Breast epithelium (tissue), 4 donors: ENCODE measurements at regions not wholly inside any gene's neighbourhood (a gene's known extent, or its start where the extent isn't known, plus 50 kb on each side); places are given as distances from the start of the nearest gene placed in this dataset.

ENCODE experiments used
- DNase-seq, 2 donors: peaks; one replicate each; pipeline ENCODE4 v3.0.0-alpha.2; 2019; ENCODE audit warnings: low spot score in 2 of 2
- H3K27ac ChIP-seq, 2 donors: fragments of 200-600 bp; sonication (generic) in 1 of 2; one replicate each; pipeline ENCODE4 v1.5.1; 2016 to 2019; ENCODE audit warnings: mild to moderate bottlenecking in 1 of 2
- H3K27me3 ChIP-seq, 2 donors: fragments of 200-600 bp; sonication (generic) in 1 of 2; one replicate each; pipeline versions ENCODE4 v1.5.1 to v1.6.0; 2017 to 2019; ENCODE audit warnings: control low read depth in 1 of 2, mild to moderate bottlenecking in 1 of 2
- H3K36me3 ChIP-seq: fragments of 200-600 bp; one replicate; pipeline ENCODE4 v1.5.1; 2019
- H3K4me1 ChIP-seq, 2 donors: fragments of 200-600 bp; sonication (generic); one replicate each; pipeline ENCODE4 v1.5.1; 2016 to 2019; ENCODE audit warnings: control low read depth in 1 of 2
- H3K4me3 ChIP-seq, 3 donors: fragments of 200-600 bp; sonication (generic); 1 replicate in 2 of 3; 2 replicates in 1 of 3; pipeline ENCODE4 v1.5.1; 2016 to 2019; ENCODE audit warnings: mild to moderate bottlenecking in 3 of 3, moderate library complexity in 2 of 3
- H3K9me3 ChIP-seq, 2 donors: fragments of 200-600 bp; sonication (generic) in 1 of 2; one replicate each; pipeline ENCODE4 v1.5.1; 2016 to 2019; ENCODE audit warnings: control low read depth in 1 of 2
- CTCF ChIP-seq, 3 donors: fragments of 450-650 bp; IDR thresholded peaks; one replicate each; pipeline ENCODE4 v1.5.1; 2016 to 2017; ENCODE audit warnings: antibody characterized with exemption in 3 of 3, mild to moderate bottlenecking in 3 of 3, moderate library complexity in 3 of 3
- POLR2A ChIP-seq: fragments of 450-650 bp; IDR thresholded peaks from one replicate; pipeline ENCODE4 v1.6.1; 2016; ENCODE audit warnings: antibody characterized with exemption, mild to moderate bottlenecking, moderate library complexity
- POLR2AphosphoS5 ChIP-seq, 3 donors: sonication (generic); formaldehyde crosslinking; IDR thresholded peaks; one replicate each; pipeline ENCODE4 v1.6.1; 2017; ENCODE audit warnings: antibody characterized with exemption in 3 of 3
- intact Hi-C: fragments of 100-400 bp; cut with DNase I; formaldehyde crosslinking; loops from one replicate; pipeline ENCODE4 v1.15.1; 2023; ENCODE audit warnings: low total_unique reads

GRCh38 chr1:112307930-112308591, 88.0 kb upstream of the CTTNBP2NL start:
- H3K36me3 ChIP-seq, result no peaks in the 10 kb centered on the region
- H3K4me1 ChIP-seq, result no peaks in the 10 kb centered on the region
- H3K27me3 ChIP-seq, result no peaks in the 10 kb centered on the region
- no peak overlapping the region for H3K4me3 ChIP-seq
- intact Hi-C loops, result no loop called here
- no peaks in the 10 kb centered on the region for H3K9me3 ChIP-seq
- H3K27ac ChIP-seq, result no peak overlapping the region
- TF ChIP-seq CTCF (IDR thresholded peaks at IDR 0.05) (no peak), POLR2AphosphoS5 (IDR thresholded peaks at IDR 0.05) (no peak), POLR2A (no peak)
- DNase-seq, result no peak

GRCh38 chr1:112308716-112309115, 87.3 kb upstream of the CTTNBP2NL start:
- Histone ChIP-seq H3K4me1 (no peaks in the 10 kb centered on the region), H3K4me3 (no peak overlapping the region), H3K9me3 (no peaks in the 10 kb centered on the region), H3K36me3 (no peaks in the 10 kb centered on the region), H3K27me3 (no peaks in the 10 kb centered on the region), H3K27ac (no peak overlapping the region)
- no peak for DNase-seq
- intact Hi-C loops, result no loop called here
- no peak for TF ChIP-seq POLR2AphosphoS5 (IDR thresholded peaks at IDR 0.05)
- TF ChIP-seq CTCF (IDR thresholded peaks at IDR 0.05), result no peak
- no peak for TF ChIP-seq POLR2A

DNA sequence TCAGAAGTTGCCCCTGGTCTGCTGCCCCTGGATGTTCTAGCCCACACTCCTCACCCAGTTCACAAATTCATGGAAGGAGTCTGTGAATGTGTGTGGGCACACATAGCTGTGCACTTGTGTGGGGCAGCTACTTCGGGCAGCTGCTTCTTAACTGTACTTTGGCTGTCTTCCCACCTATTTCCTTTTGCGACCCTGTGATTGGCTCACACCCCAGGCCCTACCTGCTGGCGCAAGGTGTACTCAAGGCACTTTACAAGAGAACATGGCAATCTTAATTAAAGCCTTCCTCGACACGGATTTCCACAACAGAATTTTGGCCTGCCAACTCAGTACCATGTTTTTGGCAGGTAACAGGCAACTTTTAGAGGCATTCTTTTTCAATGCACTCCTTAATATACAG, 86.5 kb upstream of the CTTNBP2NL start:
- Histone ChIP-seq H3K4me1 (no peaks in the 10 kb centered on the region), H3K27ac (no peak overlapping the region), H3K36me3 (no peaks in the 10 kb centered on the region), H3K9me3 (no peaks in the 10 kb centered on the region), H3K27me3 (no peaks in the 10 kb centered on the region), H3K4me3 (no peak overlapping the region)
- no peak for DNase-seq
- intact Hi-C loops, result no loop called here
- TF ChIP-seq CTCF (IDR thresholded peaks at IDR 0.05), result no peak
- no peak for TF ChIP-seq POLR2AphosphoS5 (IDR thresholded peaks at IDR 0.05)
- TF ChIP-seq POLR2A, result no peak

GRCh38 chr1:112312315-112312714, 83.7 kb upstream of the CTTNBP2NL start:
- H3K36me3 ChIP-seq, result no peaks in the 10 kb centered on the region
- no peak for DNase-seq
- intact Hi-C loops, result loop anchor here (5.0 kb wide), 1 partner anchor 1105 kb away; no protein-coding TSS in a partner anchor
- H3K4me1 ChIP-seq, result peaks cover 0 to 2% of the 10 kb centered on the region in 2 donors
- H3K27ac ChIP-seq, result no peak overlapping the region
- TF ChIP-seq CTCF (IDR thresholded peaks at IDR 0.05) (no peak), POLR2A (no peak), POLR2AphosphoS5 (IDR thresholded peaks at IDR 0.05) (no peak)
- H3K4me3 ChIP-seq, result no peak overlapping the region
- H3K9me3 ChIP-seq, result no peaks in the 10 kb centered on the region
- H3K27me3 ChIP-seq, result no peaks in the 10 kb centered on the region

DNA sequence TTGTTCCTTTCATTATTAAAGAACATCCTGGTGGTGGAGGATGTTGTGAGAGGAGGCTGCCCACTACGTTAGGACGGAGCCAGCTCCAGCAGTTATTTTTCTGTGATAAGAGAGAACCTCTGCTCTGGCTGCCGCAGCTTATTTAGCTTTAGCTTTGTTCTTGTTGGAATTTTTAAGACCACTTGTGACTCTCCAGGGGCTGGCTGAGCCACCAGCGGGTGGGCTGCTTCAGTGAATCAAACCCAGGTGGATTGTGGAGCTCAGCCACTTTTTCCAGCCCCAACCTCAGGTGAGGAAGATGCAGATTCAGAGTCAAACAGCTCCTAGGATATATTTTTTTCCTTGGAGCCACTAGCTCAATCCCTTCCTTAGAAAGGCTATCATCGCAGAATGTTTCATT, 83.1 kb upstream of the CTTNBP2NL start:
- Histone ChIP-seq H3K9me3 (no peaks in the 10 kb centered on the region), H3K27me3 (no peaks in the 10 kb centered on the region), H3K4me1 (peaks cover 0 to 4% of the 10 kb centered on the region in 2 donors), H3K36me3 (no peaks in the 10 kb centered on the region), H3K27ac (no peak overlapping the region), H3K4me3 (no peak overlapping the region)
- no peak for TF ChIP-seq POLR2A
- TF ChIP-seq CTCF (IDR thresholded peaks at IDR 0.05), result no peak
- no peak for TF ChIP-seq POLR2AphosphoS5 (IDR thresholded peaks at IDR 0.05)
- intact Hi-C loops, result loop anchor here (5.0 kb wide), 1 partner anchor 1106 kb away; no protein-coding TSS in a partner anchor
- no peak for DNase-seq
